ENCODE measurements at regions not wholly inside any gene's neighbourhood (a gene's known extent, or its start where the extent isn't known, plus 50 kb on each side); places are given as distances from the start of the nearest gene placed in this dataset.

DNA sequence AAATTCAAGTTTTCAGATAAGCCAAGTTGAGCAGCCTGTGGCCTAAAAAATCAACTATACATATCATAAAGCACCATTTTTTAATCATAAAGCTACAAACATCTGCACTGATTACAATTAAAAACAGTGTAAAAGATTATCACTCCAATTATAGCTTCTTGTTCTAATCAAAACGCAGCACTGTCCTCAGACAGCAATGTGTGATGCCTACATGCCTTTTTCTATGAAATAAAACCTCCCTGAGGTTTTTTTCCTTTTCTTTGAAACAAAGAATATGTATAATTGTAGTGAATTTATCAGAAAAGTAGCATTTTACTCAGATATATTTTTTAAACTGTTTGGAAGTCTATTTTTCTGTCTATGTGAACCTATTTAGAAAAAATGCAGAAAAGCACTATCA lies 366.1 kb upstream of the CCNH start (continued):
- TF ChIP-seq, protein P1, sequence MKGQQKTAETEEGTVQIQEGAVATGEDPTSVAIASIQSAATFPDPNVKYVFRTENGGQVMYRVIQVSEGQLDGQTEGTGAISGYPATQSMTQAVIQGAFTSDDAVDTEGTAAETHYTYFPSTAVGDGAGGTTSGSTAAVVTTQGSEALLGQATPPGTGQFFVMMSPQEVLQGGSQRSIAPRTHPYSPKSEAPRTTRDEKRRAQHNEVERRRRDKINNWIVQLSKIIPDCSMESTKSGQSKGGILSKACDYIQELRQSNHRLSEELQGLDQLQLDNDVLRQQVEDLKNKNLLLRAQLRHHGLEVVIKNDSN (IDR thresholded peaks at IDR 0.05; ENCODE audit: borderline replicate concordance, extremely low read length, insufficient read depth, low read depth, low read length), result no peak
- TF ChIP-seq RCOR1 (conservative IDR thresholded peaks at IDR 0.05; ENCODE audit: low read depth, low read length) (no peak), LARP7 (IDR thresholded peaks at IDR 0.05) (no peak)

DNA sequence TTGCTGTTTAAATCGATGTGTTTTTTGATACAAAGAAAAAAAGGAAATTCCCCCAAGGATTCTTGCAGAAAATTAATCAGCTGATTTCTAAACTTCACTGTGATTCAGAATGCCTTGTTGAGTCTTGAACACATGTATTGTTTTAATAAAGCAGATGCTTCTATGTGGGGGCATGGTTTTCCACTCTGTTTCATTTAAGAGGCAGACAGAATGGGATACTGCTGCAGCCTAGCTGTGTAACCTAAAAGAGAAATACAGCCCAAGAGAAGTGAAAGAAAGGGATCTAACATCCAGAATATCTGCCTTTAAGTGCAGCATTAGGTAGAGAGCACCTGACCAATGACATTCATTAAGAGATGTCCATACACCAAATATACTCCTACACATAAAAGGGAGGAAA lies 365.1 kb upstream of the CCNH start:
- DNase-seq (ENCODE audit: low read depth, low spot score) (no peak), FAIRE-seq (no peak), ATAC-seq (no peak)
- no peak for TF ChIP-seq CREB1 (IDR thresholded peaks at IDR 0.05; ENCODE audit: low read depth)
- WGBS (ENCODE audit: insufficient coverage, insufficient replicate concordance, low lambda C conversion rate, missing lambda C conversion rate), result 0% methylated on average over 1 of the region's 1 CpG
- Histone ChIP-seq H3K79me2 (ENCODE audit: control insufficient read depth, insufficient read depth, low read length) (no peaks in the 10 kb centered on the region), H2AFZ (ENCODE audit: control insufficient read depth, low read depth, low read length) (no peak overlapping the region), H3K9me3 (replicated peaks; ENCODE audit: control insufficient read depth, insufficient read depth, low read length) (no peaks in the 10 kb centered on the region), H3K27ac (ENCODE audit: control insufficient read depth, insufficient read depth) (no peak overlapping the region), H3K9ac (ENCODE audit: control insufficient read depth, insufficient read depth, low read length) (no peak overlapping the region), H3K27me3 (replicated peaks in 1 of 2; ENCODE audit: control insufficient read depth in 2 of 2, insufficient read depth in 2 of 2, low read length in 1 of 2) (no peaks in the 10 kb centered on the region), H3K4me1 (ENCODE audit: control insufficient read depth, insufficient read depth, low read length) (no peaks in the 10 kb centered on the region), H3K4me3 (no peak overlapping the region), H4K20me1 (ENCODE audit: control insufficient read depth, insufficient read depth) (no peaks in the 10 kb centered on the region), H3K4me2 (ENCODE audit: control insufficient read depth, insufficient read depth) (no peak overlapping the region), H3K36me3 (ENCODE audit: control insufficient read depth in 2 of 2, insufficient read depth in 2 of 2, low read length in 1 of 2) (no peaks in the 10 kb centered on the region)
- ChIA-PET RAD21 (ENCODE audit: unreplicated experiment) (interaction anchor here (6.2 kb wide), 1 partner anchor 912 kb away, joined by 48 read pairs; no protein-coding TSS in a partner anchor), SMC1A (ENCODE audit: uncharacterized antibody, unreplicated experiment) (interaction anchor here (1.1 to 3.0 kb wide), 3 partner anchors 9 to 913 kb away, joined by 3 to 9 read pairs (median 4); no protein-coding TSS in a partner anchor), CTCF (interaction anchor here (1.0 to 1.1 kb wide), 2 partner anchors 14 to 913 kb away, joined by 3 read pairs; no protein-coding TSS in a partner anchor), POLR2A (no interaction called here)
- intact Hi-C loops (cut with micrococcal nuclease; ENCODE audit: unreplicated experiment) (no loop called here), in situ Hi-C loops (cut with MboI) (no loop called here)
- BruUV-seq (replicated peaks), result no TSS peak

DNA sequence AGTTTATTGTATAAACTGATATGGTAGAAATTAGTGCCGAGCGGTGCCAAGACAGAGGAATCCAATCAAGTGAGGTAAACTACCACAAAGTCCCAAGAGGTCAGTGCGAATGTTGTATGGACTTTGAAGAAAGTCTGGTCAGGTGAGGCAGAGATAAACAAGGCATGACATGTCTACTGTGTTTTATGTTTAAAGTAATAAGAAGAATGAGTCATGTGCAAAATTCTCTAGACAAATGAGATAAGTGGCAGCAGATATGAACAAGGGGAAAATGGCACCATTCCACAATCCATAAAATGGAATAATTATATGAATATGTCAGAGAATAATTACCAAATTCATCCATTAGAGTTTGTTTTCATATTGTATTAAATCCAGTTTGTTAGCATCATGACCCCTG lies 364.1 kb upstream of the CCNH start:
- H4K20me1 ChIP-seq (ENCODE audit: control insufficient read depth, insufficient read depth), result no peaks in the 10 kb centered on the region
- H3K4me2 ChIP-seq (ENCODE audit: control insufficient read depth, insufficient read depth), result no peak overlapping the region
- no peak overlapping the region for H2AFZ ChIP-seq (ENCODE audit: control insufficient read depth, low read depth, low read length)
- ATAC-seq (no peak), DNase-seq (ENCODE audit: low read depth, low spot score) (no peak), FAIRE-seq (no peak)
- ChIA-PET POLR2A (no interaction called here), CTCF (no interaction called here), SMC1A (ENCODE audit: uncharacterized antibody, unreplicated experiment) (interaction anchor here (1.6 to 3.0 kb wide), 2 partner anchors 10 to 914 kb away, joined by 3 to 9 read pairs; no protein-coding TSS in a partner anchor), RAD21 (ENCODE audit: unreplicated experiment) (no interaction called here)
- no peaks in the 10 kb centered on the region for H3K4me1 ChIP-seq (ENCODE audit: control insufficient read depth, insufficient read depth, low read length)
- no peaks in the 10 kb centered on the region for H3K27me3 ChIP-seq (replicated peaks in 1 of 2; ENCODE audit: control insufficient read depth in 2 of 2, insufficient read depth in 2 of 2, low read length in 1 of 2)
- H3K9me3 ChIP-seq (replicated peaks; ENCODE audit: control insufficient read depth, insufficient read depth, low read length), result no peaks in the 10 kb centered on the region
- no peaks in the 10 kb centered on the region for H3K36me3 ChIP-seq (ENCODE audit: control insufficient read depth in 2 of 2, insufficient read depth in 2 of 2, low read length in 1 of 2)
- TF ChIP-seq MTA3 (IDR thresholded peaks at IDR 0.05; ENCODE audit: borderline replicate concordance, low read length) (no peak), POLR2A (IDR thresholded peaks at IDR 0.05; ENCODE audit: low read depth, low read length) (no peak), STAT3 (IDR thresholded peaks at IDR 0.05; ENCODE audit: low read depth, low read length) (no peak), BACH1 (IDR thresholded peaks at IDR 0.05; ENCODE audit: borderline replicate concordance) (no peak), NR2C2 (IDR thresholded peaks at IDR 0.05; ENCODE audit: borderline replicate concordance, control insufficient read depth, insufficient read length, low read depth) (no peak), CHD2 (IDR thresholded peaks at IDR 0.05; ENCODE audit: borderline replicate concordance, low read depth, low read length) (no peak), TCF3 (IDR thresholded peaks at IDR 0.05; ENCODE audit: borderline replicate concordance, insufficient read depth, low read depth, low read length) (no peak), TARDBP (IDR thresholded peaks at IDR 0.05; ENCODE audit: borderline replicate concordance) (no peak)
- no peak overlapping the region for H3K27ac ChIP-seq (ENCODE audit: control insufficient read depth, insufficient read depth)
- no TSS peak for BruUV-seq (replicated peaks)
- WGBS (ENCODE audit: insufficient coverage, insufficient replicate concordance, low lambda C conversion rate, missing lambda C conversion rate), result 72% methylated on average over 3 of the region's 3 CpGs
- H3K4me3 ChIP-seq, result no peak overlapping the region
- in situ Hi-C loops (cut with MboI), result no loop called here
- no peak overlapping the region for H3K9ac ChIP-seq (ENCODE audit: control insufficient read depth, insufficient read depth, low read length)
- H3K79me2 ChIP-seq (ENCODE audit: control insufficient read depth, insufficient read depth, low read length), result no peaks in the 10 kb centered on the region
- intact Hi-C loops (cut with micrococcal nuclease; ENCODE audit: unreplicated experiment), result no loop called here

Measured in GM12878 (cell line).